Cerebellar cortex (tissue), 1 donor: ENCODE measurements at regions not wholly inside any gene's neighbourhood (a gene's known extent, or its start where the extent isn't known, plus 50 kb on each side); places are given as distances from the start of the nearest gene placed in this dataset.
A peak's percentile ranks its signal among the peaks of the same experiment; 100 is the strongest.

Experiments
- DNase-seq: peaks from one replicate; pipeline ENCODE4 v3.0.0-alpha.2; 2015; ENCODE audit warnings: low spot score

DNA sequence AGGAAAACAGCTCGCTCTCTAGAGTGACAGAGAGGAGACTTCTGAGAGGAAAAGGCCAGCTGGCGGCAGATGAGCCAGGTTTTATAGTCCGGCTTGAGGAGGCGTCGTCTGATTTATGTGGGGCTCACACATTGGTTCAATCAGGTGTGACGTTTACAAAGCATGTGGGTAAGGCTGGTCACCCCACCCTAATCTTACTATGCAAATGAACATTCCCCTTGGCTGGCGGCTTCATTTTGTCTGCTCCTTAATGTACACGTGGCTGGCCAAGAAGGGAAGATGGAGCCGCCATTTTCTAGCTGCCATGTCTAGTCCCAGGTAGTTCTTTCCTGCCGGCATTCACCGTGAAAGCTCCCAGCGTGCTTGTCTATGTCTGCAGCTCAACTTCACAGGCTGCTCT is 299.1 kb upstream of the SPRED2 start:
- DNase-seq: no peak

DNA sequence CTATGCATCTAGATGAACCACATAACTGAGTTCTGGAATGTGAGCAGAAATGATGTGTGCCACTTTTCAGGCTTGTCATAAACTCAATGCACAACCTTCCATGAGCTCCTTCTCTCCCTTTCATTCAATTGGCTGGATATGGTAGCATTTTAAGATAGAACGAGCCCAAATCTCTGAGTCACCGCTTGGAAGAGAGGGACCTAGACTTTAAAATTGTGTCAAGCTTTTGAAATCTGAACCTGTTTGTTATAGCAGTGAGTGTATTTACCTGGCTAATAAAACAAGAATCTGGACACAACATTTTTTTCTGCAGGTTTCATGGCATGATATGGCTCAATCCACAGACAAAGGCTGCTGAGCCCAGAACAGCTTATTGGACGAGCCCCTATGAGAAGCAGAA is 297.8 kb upstream of the SPRED2 start:
- no peak for DNase-seq

DNA sequence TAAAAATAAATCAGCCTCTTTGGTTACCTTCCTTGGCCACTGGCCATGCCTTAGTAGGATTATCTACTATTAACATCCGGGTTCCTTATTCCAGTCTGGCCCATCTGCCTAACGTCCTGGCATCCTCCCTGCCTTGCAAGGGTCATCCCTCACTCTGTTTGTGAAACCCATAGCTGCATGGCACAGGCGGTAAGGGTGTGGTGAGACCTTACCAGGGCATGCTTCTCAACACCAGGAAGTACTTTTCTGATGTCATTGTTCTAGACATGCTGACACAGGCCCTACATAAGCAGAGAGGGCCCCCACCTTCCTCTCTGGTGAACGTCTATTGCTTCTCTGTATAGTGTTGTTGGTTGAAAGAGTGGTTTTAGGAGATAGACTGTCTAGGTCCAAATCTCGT is 296.8 kb upstream of the SPRED2 start:
- DNase-seq: no peak

GRCh38 chr2:65728477-65729180 is 296.2 kb upstream of the SPRED2 start:
- DNase-seq: peak; percentile 47

DNA sequence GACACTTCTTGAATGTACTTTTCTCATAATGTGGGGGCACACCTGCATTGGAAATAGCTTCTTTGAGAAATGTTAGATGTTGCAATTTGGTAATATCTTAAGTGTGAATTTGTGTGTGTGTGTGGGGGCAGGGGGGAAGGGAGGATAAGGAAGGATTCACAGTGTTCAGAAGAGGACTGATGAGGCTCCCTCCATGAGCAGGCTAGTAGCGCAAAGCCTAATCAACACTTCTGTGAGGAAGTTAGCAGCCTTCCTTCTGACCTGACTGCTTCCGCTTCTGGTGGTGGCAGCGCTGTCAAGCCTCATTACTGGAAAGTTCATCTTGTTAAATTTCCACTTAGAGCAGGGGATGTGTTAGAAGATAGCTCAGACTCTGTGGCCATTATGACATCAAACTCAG is 295.4 kb upstream of the SPRED2 start:
- no peak for DNase-seq

DNA sequence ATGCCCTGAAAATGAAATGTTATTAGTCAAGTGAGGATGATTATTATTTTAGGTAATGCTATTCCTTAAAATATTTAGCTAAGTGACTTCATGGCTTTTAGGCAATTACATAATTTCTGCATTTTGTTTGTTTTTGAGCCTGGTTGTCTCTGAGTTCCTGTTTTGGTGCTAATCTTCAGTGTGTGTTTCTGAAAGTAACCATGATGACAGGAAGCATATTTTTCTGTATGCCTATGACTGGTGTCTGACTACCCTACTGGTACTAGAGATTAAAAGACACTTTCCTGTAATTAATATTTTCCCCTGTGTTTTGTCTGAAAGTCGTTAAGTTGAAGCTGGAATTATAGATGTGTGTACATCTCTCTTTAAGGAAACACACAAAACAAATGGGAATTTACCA is 295.0 kb upstream of the SPRED2 start:
- DNase-seq: no peak

- no peak for DNase-seq
Observed at GRCh38 chr2:65724752-65725151, 292.4 kb upstream of the SPRED2 start.

DNA sequence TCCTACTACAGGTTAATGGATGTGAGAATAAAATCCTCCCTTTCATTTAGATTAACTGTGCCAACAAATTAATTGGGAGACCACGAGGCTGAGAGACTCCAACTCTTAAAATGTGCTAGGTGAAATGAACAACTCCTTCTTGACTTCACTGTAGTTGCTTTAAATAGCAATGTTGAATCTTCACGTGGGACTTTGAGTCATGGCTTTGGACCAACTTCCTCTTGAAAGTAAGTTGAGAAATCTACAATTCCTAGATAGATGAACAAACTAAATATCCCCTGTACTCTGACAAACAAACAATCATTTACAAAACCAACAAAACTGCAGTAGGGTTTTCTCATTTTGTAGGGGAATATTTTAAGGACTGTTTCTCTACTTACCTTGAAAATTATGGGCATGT is 291.9 kb upstream of the SPRED2 start:
- DNase-seq: no peak

DNA sequence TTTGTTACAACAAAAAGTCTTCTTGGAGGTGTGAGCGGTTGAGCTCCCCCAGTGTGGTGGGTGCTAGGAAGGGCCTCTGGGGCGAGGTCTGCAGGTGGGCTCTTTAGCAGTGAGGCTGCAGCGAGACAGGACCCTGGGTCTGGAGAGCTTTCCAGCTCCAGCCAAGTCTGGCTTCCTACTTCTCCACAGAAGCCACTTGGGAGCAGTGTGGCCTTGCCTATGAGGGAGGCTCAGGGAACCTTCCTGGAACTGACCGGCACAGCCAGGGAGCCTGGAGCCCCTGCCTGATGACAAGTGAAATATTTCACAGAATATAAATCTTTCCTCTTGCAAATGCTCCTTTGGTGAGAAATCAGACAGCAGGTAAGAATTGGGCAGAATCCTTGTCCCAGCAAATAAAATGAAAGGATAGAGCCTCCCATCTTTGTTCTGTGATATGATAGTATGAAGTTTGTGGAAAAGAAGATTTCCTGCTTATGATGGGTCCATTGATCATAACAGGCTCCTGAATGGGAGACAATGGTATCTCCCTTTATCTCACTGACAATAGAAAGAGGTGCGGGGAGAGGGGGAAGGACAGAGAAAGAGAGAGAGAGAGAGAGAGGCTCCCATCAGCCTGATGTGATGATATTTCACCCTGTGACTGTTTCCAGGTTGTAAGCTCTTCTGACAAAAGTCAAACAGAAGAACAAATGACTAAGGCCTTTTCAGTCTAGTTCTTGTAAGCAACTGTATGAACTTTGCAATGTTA is 289.8 kb upstream of the SPRED2 start:
- peak; percentile 58 for DNase-seq

GRCh38 chr2:65716698-65717097 is 284.3 kb upstream of the SPRED2 start:
- DNase-seq: no peak

- no peak for DNase-seq
Observed at GRCh38 chr2:65715323-65715722, 282.9 kb upstream of the SPRED2 start.

DNA sequence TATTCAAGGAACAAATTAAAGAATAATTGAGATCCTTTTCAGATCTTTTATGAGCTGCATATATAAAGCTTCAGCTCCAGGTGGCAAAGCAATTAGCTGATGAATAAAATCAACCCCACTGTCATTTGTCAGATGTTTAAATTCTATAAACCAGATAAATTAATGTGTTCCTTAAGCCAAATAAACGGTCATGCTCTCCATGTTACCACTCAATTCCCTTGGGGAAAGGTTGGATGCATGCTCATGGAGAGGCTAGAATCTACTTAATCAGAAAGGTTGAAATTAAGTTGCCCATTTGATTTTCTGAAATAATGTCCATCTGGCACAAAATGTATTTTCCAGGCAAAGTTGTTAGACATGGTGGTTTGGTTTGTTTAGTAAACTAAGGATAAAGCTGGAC is 282.5 kb upstream of the SPRED2 start:
- no peak for DNase-seq

GRCh38 chr2:65711863-65712262 is 279.5 kb upstream of the SPRED2 start:
- DNase-seq: no peak

- no peak for DNase-seq
Observed at GRCh38 chr2:65710779-65711295, 278.4 kb upstream of the SPRED2 start.

DNA sequence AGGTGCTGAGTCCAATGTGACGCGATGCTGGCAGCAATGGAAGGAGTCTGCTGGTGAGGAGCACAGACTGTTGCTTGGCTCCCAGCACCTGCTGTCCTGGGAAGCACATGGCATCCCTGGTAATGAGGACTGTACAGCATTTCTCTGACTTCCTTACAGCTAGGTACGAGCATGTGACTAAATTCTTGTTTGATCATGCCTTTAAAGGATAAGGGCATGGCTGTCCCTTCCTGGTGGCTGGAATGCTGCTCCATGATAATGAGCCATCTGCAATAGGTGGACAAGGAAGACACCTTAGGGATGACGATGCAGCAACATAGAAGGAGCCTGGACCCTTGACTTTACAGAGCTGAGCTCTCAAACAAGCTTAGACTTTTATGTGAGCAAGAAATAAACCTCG is 278.0 kb upstream of the SPRED2 start:
- DNase-seq: no peak

- no peak for DNase-seq
Observed at GRCh38 chr2:65708086-65708485, 275.7 kb upstream of the SPRED2 start.

DNA sequence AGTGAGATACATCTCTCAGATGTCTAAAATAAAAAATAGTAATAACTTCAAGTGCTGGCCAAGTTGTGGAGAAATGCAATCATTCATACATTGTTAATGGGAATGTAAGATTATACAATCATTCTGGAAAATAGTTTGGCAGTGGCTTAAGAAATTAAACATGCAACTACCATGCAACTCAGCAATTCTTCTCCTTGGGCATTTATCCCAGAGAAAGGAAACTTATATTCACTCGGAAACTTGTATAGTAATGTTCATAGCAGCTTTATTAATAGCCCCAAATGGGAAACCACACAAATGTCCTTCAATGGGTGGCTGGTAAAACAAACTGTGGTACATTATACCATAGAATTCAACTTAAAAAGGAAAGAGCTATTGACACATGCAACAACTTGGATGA is 274.0 kb upstream of the SPRED2 start:
- DNase-seq: no peak

- no peak for DNase-seq
Observed at GRCh38 chr2:65701191-65701590, 268.8 kb upstream of the SPRED2 start.

DNA sequence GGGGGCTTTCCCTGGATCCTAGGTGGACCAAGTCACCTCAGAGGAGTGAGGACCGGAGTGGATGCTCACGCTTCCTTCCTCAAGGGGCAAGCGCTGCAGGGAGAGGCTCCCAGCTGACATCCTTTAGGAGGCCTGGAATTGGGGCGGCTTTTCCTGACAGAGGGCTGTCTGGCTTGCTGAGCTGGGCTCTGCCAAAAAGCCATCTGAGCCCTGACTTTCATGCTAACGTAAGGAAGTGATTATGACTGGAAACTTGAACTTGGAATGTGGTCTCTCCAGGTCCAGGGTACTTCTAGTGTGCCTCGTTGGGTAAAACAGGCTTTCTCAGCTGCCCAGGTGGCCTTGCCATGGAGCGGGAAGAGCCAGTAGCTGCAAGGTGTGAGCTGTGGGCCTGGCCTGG is 268.3 kb upstream of the SPRED2 start:
- DNase-seq: no peak

DNA sequence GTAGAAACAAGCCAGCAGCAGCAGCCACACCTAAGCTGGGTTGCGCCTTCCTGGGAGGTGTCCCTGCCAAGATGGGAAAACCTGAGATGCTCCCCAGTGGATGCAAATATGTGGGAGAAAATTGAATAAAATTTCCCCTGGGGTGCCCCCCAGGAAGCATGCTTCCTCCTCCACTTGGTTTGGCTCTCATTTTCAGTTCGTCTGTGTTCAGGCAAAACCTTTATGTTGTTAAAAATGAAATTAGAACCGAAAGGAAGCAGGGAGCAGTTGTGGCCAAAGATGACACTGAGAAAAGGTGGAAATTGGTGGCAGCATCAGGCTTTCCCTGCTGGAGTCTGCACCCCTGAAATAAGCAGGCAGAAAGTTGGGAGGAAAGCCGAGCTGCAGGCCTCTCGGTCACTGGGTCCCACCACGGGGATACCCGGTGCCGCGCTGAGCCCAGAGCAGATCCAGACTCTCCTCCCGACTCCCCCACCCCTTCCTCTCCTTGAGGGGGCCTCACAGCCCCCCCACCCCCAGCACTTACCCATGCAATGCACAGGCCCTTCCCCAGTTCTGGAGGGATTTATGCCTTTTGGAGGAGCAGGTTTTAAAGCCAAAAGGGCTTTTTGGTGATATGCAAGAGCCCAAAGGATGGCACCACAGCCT is 267.7 kb upstream of the SPRED2 start:
- DNase-seq: no peak

DNA sequence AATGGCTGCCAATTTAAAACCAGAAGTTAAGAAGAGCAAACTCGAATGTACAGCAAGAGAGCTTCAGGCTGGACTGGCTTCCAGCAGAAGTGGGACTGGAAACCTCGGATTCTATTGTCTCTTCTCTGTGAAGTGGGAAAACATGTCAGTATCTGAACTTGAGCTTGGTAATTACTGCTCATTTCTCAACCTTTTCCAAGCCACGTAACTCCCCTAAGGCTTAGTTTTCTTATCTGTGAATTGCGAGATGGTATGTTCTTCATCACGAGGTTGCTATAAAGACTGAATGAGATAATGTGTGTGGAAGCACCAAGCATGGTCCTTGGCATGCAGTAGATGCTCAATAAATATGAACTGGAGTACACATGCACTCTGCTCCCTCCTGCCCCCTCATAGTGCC is 259.4 kb upstream of the SPRED2 start:
- no peak for DNase-seq

GRCh38 chr2:65688141-65688886 is 255.9 kb upstream of the SPRED2 start:
- DNase-seq: no peak
